ENCODE measurements at regions not wholly inside any gene's neighbourhood (a gene's known extent, or its start where the extent isn't known, plus 50 kb on each side); places are given as distances from the start of the nearest gene placed in this dataset.
A peak's percentile ranks its signal among the peaks of the same experiment; 100 is the strongest.
"Not testable (repeated sequence)": the region's sequence is repeated elsewhere in the genome, so short reads cannot be mapped to it uniquely, and the experiment has no call there.

DNA sequence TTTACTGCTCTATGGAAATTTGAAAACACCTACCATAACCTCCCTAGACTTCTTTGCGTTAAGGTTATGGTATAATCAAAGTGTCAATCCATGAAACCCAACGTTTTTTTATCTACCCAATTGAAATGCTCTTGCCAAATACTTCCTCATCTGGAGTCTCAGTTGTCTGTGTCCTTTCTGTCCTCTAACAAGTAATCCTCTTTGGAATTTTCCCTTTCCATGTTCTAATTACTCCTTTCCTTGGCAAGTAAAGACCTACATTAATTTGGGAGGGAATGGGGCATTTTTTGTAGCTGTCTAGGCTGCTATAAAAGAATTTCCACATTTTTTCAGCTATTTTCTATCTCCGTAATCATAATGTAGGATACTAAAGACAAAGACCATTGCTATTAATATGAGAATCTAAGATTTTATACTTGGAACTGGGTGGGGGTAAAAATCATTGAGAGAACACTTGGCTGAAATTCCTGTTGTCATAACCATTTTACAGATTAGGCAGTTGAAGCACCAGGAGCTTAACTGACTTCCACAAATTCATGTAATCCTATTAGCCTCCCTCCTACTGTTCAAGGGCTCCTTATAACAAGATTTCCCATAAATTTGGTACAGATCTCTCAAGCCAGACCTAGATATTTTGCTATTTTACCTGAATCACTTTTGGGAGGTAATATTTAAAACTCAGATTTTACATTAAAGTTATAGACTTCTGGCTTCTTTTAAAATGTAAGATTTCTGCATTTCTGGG, 1307.6 kb downstream of the XPNPEP1 start:
- no peak for ATAC-seq (ENCODE audit: low read depth)
- no peak for DNase-seq
- no peaks in the 10 kb centered on the region for H3K36me3 Mint-ChIP-seq (ENCODE audit: low read depth)
- no peaks in the 10 kb centered on the region for H3K4me1 Mint-ChIP-seq
- intact Hi-C loops (cut with micrococcal nuclease), result no loop called here
- CTCF ChIA-PET, result no interaction called here
- POLR2A ChIA-PET, result no interaction called here
- no peak overlapping the region for H3K4me3 Mint-ChIP-seq
- H3K27ac Mint-ChIP-seq, result no peak overlapping the region
- TF ChIP-seq, protein P1, sequence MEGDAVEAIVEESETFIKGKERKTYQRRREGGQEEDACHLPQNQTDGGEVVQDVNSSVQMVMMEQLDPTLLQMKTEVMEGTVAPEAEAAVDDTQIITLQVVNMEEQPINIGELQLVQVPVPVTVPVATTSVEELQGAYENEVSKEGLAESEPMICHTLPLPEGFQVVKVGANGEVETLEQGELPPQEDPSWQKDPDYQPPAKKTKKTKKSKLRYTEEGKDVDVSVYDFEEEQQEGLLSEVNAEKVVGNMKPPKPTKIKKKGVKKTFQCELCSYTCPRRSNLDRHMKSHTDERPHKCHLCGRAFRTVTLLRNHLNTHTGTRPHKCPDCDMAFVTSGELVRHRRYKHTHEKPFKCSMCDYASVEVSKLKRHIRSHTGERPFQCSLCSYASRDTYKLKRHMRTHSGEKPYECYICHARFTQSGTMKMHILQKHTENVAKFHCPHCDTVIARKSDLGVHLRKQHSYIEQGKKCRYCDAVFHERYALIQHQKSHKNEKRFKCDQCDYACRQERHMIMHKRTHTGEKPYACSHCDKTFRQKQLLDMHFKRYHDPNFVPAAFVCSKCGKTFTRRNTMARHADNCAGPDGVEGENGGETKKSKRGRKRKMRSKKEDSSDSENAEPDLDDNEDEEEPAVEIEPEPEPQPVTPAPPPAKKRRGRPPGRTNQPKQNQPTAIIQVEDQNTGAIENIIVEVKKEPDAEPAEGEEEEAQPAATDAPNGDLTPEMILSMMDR (IDR thresholded peaks at IDR 0.05), result no peak
- no peaks in the 10 kb centered on the region for H3K9me3 Mint-ChIP-seq
- no peaks in the 10 kb centered on the region for H3K27me3 Mint-ChIP-seq

DNA sequence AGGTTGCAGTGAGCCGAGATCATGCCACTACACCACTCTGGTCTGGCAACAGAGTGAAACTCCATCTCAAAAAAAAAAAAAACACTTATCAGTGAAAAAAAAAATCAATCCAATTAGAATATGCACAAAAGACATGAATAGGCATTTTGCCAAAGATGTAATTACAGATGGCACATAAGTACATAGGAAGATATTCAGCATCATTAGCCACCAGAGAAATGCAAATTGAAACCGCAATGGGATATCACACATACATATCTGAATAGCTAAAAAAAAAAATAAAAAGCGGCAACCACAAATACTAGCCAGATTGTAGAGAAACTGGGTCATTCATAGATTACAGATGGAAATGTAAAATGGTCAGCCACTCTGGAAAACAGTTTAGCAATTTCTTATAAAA, 1310.8 kb downstream of the XPNPEP1 start:
- H3K4me1 Mint-ChIP-seq, result no peaks in the 10 kb centered on the region
- TF ChIP-seq, protein P1 (IDR thresholded peaks at IDR 0.05), result no peak
- CTCF ChIA-PET, result no interaction called here
- H3K36me3 Mint-ChIP-seq (ENCODE audit: low read depth), result no peaks in the 10 kb centered on the region
- H3K27ac Mint-ChIP-seq, result no peak overlapping the region
- H3K27me3 Mint-ChIP-seq, result peaks cover 2% of the 10 kb centered on the region
- intact Hi-C loops (cut with micrococcal nuclease), result no loop called here
- no peak overlapping the region for H3K4me3 Mint-ChIP-seq
- ATAC-seq (ENCODE audit: low read depth), result no peak
- no peak for DNase-seq
- POLR2A ChIA-PET, result no interaction called here
- H3K9me3 Mint-ChIP-seq, result no peaks in the 10 kb centered on the region

DNA sequence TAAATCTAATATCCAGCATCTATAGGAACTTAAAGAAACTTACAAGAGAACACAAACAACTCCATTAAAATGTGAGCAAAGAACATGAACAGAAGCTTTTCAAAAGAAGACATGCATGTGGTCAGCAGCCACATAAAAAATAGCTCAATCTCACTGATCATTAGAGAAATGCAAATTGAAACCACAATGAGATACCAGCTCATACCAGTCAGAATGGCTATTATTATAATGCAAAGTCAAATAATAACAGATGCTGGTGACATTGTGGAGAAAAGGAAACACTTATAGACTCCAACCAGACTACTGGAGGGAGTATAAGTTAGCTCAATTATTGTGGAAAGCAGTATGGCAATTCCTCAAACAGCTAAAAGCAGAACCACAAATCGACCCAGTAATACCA, 1314.5 kb downstream of the XPNPEP1 start:
- TF ChIP-seq, protein P1 (IDR thresholded peaks at IDR 0.05), result no peak
- ChIA-PET POLR2A (no interaction called here), CTCF (no interaction called here)
- no peaks in the 10 kb centered on the region for H3K36me3 Mint-ChIP-seq (ENCODE audit: low read depth)
- peaks cover 2% of the 10 kb centered on the region for H3K27me3 Mint-ChIP-seq
- H3K9me3 Mint-ChIP-seq, result peaks cover 8% of the 10 kb centered on the region
- DNase-seq (no peak), ATAC-seq (ENCODE audit: low read depth) (no peak)
- H3K4me1 Mint-ChIP-seq, result no peaks in the 10 kb centered on the region
- intact Hi-C loops (cut with micrococcal nuclease), result no loop called here
- H3K27ac Mint-ChIP-seq, result no peak overlapping the region
- H3K4me3 Mint-ChIP-seq, result no peak overlapping the region

DNA sequence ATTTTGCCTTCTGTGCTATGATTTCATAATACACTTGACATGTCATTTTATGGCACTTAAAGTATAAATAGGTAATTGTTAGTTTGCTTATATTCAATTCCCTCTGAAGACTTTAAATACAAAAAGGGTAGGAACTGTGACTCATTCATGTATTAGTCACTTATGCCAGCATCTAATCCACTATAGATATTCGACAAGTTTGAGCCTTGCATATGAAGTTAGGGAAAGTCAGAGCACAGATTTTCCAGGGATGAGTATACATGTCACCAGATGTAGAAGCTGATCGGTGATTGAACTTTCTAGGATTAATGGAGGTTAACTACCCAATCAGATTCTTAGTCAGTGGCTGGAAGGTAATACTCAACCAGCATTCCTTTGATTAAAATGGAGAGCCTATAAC, 1321.5 kb downstream of the XPNPEP1 start:
- H3K27ac Mint-ChIP-seq, result no peak overlapping the region
- no peaks in the 10 kb centered on the region for H3K36me3 Mint-ChIP-seq (ENCODE audit: low read depth)
- no peaks in the 10 kb centered on the region for H3K27me3 Mint-ChIP-seq
- no peak for DNase-seq
- peaks cover 4% of the 10 kb centered on the region for H3K9me3 Mint-ChIP-seq
- POLR2A ChIA-PET, result no interaction called here
- H3K4me3 Mint-ChIP-seq, result no peak overlapping the region
- H3K4me1 Mint-ChIP-seq, result no peaks in the 10 kb centered on the region
- no peak for ATAC-seq (ENCODE audit: low read depth)
- intact Hi-C loops (cut with micrococcal nuclease), result no loop called here
- TF ChIP-seq, protein P1 (IDR thresholded peaks at IDR 0.05), result no peak
- CTCF ChIA-PET, result no interaction called here

DNA sequence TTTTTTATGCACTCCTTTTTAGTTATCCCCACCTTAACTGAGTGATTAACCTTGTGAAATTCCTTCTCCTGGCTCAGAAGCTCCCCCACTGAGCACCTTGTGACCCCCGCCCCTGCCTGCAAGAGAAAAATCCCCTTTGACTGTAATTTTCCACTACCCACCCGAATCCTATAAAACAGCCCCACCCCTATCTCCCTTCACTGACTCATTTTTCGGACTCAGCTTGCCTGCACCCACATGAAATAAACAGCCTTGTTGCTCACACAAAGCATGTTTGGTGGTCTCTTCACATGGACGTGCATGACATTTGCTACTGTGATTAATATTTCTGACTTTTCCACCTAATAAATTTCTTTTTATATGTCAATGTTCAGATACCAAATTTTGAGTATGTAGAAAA, 1322.8 kb downstream of the XPNPEP1 start:
- POLR2A ChIA-PET; H3K27me3 Mint-ChIP-seq; intact Hi-C loops (cut with micrococcal nuclease); ATAC-seq (ENCODE audit: low read depth); H3K4me3 Mint-ChIP-seq; H3K9me3 Mint-ChIP-seq; CTCF ChIA-PET; H3K4me1 Mint-ChIP-seq; DNase-seq; H3K36me3 Mint-ChIP-seq (ENCODE audit: low read depth); H3K27ac Mint-ChIP-seq: not testable (repeated sequence)

DNA sequence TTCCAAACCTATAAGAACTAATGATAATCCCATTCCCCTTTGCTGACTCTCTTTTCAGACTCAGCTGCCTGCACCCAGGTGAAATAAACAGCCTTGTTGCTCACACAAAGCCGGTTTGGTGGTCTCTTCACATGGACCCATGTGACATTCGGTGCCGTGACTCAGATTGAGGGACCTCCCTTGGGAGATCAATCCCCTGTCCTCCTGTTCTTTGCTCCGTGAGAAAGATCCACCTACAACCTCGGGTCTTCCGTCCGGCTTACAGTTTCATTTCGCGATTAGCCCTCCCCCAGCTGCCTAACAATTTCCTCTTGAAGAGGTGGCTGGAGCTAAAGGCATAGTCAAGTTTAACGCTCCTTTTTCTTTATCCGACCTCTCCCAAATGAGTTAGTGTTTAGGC, 1324.0 kb downstream of the XPNPEP1 start:
- peak overlapping the region; percentile 55 for H3K27ac Mint-ChIP-seq

More for the DNA sequence above, 1324.0 kb downstream of the XPNPEP1 start:
- H3K4me1 Mint-ChIP-seq; H3K27me3 Mint-ChIP-seq; H3K9me3 Mint-ChIP-seq; POLR2A ChIA-PET; intact Hi-C loops (cut with micrococcal nuclease); DNase-seq; ATAC-seq (ENCODE audit: low read depth); H3K36me3 Mint-ChIP-seq (ENCODE audit: low read depth); CTCF ChIA-PET: not testable (repeated sequence)
- peak overlapping the region; percentile 72 for H3K4me3 Mint-ChIP-seq
